ENCODE measurements at regions not wholly inside any gene's neighbourhood (a gene's known extent, or its start where the extent isn't known, plus 50 kb on each side); places are given as distances from the start of the nearest gene placed in this dataset.

DNA sequence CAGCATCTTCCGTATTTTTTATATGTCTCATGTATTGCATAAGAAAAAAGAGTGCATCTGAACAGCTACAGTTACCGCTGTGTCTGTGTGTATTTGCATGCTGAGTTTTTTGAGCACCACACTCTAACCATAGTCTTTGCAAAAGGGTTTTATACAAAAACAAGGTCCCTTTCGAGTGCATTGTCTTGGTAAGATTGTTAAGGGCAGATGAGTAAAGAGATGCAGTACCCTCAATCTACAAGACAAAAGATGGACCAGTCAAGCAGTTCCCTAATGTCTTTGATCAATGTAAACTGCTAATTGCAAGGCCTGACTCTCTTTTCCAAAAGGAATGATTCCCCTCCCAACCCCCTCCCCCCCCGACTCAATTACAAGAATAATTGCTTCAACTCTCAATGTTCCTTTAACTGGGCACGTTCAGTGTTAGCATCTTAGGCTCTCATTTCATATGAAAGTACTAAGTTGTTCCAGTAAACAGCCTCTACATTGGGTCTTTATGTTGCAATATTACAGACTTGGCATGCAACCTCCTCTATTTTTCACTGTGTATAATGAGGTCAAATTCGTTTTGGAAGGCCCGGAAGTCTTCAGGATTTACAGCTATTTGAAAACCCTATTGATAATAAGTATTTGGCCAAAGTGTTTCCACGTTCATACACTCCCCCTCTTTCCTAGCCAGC lies 471.4 kb upstream of the RBFOX1 start:
- TF ChIP-seq LEF1 (IDR thresholded peaks at IDR 0.05; ENCODE audit: borderline replicate concordance): no peak
- no peak for TF ChIP-seq SUZ12 (IDR thresholded peaks at IDR 0.05)
- no peak for TF ChIP-seq L3MBTL2 (conservative IDR thresholded peaks at IDR 0.05)
- TF ChIP-seq FOXM1 (IDR thresholded peaks at IDR 0.05; ENCODE audit: borderline replicate concordance): no peak
- no peak for TF ChIP-seq SP1 (IDR thresholded peaks at IDR 0.05)
- TF ChIP-seq NFRKB (IDR thresholded peaks at IDR 0.05): no peak
- no peak for TF ChIP-seq ARNT (IDR thresholded peaks at IDR 0.05)
- TF ChIP-seq TARDBP (IDR thresholded peaks at IDR 0.05): no peak
- POLR2A ChIA-PET: no interaction called here
- no peak for DNase-seq (ENCODE audit: extremely low spot score)
- CTCF ChIA-PET: no interaction called here

DNA sequence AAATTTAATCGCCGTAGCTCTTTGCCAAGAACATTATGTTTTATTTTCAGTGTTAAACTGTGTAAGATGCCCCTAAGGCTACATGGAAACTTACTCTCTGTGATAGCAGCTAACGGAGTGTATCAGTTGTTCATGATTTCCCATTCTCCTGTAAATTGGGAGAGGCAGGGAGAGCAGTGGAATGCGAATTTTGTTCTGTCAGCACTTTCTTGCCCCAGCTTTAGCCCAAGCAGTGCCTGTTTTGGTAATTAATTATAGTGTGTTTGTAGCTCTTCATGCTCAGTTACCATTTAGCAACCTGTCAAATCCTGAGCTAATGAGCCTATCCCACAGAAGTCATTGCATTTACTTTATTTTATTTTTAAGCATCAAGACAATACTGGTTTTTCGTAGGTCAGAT lies 475.1 kb upstream of the RBFOX1 start:
- ChIA-PET CTCF (no interaction called here), POLR2A (no interaction called here)
- no peak for DNase-seq (ENCODE audit: extremely low spot score)
- TF ChIP-seq CTBP1 (IDR thresholded peaks at IDR 0.05; ENCODE audit: borderline replicate concordance) (no peak), NFRKB (IDR thresholded peaks at IDR 0.05) (no peak), HDGF (IDR thresholded peaks at IDR 0.05; ENCODE audit: borderline replicate concordance) (no peak), L3MBTL2 (conservative IDR thresholded peaks at IDR 0.05) (no peak), LEF1 (IDR thresholded peaks at IDR 0.05; ENCODE audit: borderline replicate concordance) (no peak), BHLHE40 (IDR thresholded peaks at IDR 0.05; ENCODE audit: borderline replicate concordance) (no peak), ELF4 (IDR thresholded peaks at IDR 0.05) (no peak), TARDBP (IDR thresholded peaks at IDR 0.05) (no peak), FOXM1 (IDR thresholded peaks at IDR 0.05; ENCODE audit: borderline replicate concordance) (no peak), ARNT (IDR thresholded peaks at IDR 0.05) (no peak), SP1 (IDR thresholded peaks at IDR 0.05) (no peak), FOXK2 (IDR thresholded peaks at IDR 0.05) (no peak), ZNF384 (IDR thresholded peaks at IDR 0.05) (no peak), FOXA1 (IDR thresholded peaks at IDR 0.05) (no peak), SUZ12 (IDR thresholded peaks at IDR 0.05) (no peak)
- TF ChIP-seq, protein P1, sequence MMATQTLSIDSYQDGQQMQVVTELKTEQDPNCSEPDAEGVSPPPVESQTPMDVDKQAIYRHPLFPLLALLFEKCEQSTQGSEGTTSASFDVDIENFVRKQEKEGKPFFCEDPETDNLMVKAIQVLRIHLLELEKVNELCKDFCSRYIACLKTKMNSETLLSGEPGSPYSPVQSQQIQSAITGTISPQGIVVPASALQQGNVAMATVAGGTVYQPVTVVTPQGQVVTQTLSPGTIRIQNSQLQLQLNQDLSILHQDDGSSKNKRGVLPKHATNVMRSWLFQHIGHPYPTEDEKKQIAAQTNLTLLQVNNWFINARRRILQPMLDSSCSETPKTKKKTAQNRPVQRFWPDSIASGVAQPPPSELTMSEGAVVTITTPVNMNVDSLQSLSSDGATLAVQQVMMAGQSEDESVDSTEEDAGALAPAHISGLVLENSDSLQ (IDR thresholded peaks at IDR 0.05): no peak

DNA sequence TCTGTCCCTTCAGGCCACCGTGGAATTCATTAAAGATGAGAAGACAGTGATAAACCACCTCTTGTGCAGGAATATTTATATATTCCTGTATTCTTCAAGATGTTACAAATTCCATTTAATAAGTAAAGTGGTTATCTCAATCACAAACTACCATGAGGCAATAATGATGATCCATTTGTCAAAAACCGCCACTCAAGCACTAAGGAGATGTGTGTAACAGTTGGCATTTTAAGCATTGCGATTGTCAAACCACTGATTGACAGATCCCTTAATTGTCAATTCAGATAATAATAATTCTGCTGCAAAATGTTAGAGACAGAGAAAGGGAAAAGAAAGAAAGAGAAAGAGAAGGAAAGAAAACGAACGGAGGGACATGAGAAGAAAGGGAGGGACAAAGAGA lies 476.1 kb upstream of the RBFOX1 start:
- ChIA-PET POLR2A (no interaction called here), CTCF (no interaction called here)
- DNase-seq (ENCODE audit: extremely low spot score): no peak
- TF ChIP-seq HDGF (IDR thresholded peaks at IDR 0.05; ENCODE audit: borderline replicate concordance): no peak
- TF ChIP-seq FOXA1 (IDR thresholded peaks at IDR 0.05): no peak
- no peak for TF ChIP-seq SP1 (IDR thresholded peaks at IDR 0.05)
- TF ChIP-seq ELF4 (IDR thresholded peaks at IDR 0.05): no peak
- TF ChIP-seq NFRKB (IDR thresholded peaks at IDR 0.05): no peak
- TF ChIP-seq BHLHE40 (IDR thresholded peaks at IDR 0.05; ENCODE audit: borderline replicate concordance): no peak
- no peak for TF ChIP-seq L3MBTL2 (conservative IDR thresholded peaks at IDR 0.05)
- no peak for TF ChIP-seq FOXK2 (IDR thresholded peaks at IDR 0.05)
- TF ChIP-seq, protein P1 (IDR thresholded peaks at IDR 0.05): no peak
- no peak for TF ChIP-seq TARDBP (IDR thresholded peaks at IDR 0.05)
- TF ChIP-seq ZNF384 (IDR thresholded peaks at IDR 0.05): no peak
- no peak for TF ChIP-seq ARNT (IDR thresholded peaks at IDR 0.05)
- no peak for TF ChIP-seq SUZ12 (IDR thresholded peaks at IDR 0.05)

DNA sequence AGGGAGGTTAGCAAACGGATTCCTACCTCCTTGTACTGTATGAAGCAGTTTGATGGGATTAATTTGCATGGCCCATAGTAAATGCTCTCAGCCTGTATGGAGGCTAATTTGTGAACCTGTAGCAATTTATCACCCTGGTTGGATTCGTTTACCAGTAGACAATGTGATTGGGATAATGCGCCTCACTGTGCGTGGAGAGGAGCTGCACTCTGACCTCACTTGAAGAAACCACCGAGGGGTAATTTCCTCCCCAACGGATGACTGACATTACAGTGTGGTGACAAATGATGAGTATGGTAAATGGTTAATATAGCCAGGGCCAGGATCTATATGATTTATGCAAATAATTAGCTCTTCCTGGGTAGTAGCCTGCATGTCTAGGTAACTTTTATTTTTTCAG lies 479.1 kb upstream of the RBFOX1 start:
- CTCF ChIA-PET: no interaction called here
- DNase-seq (ENCODE audit: extremely low spot score): no peak
- TF ChIP-seq BHLHE40 (IDR thresholded peaks at IDR 0.05; ENCODE audit: borderline replicate concordance) (no peak), L3MBTL2 (conservative IDR thresholded peaks at IDR 0.05) (no peak), LEF1 (IDR thresholded peaks at IDR 0.05; ENCODE audit: borderline replicate concordance) (no peak), ARNT (IDR thresholded peaks at IDR 0.05) (no peak)
- TF ChIP-seq, protein P1 (IDR thresholded peaks at IDR 0.05): no peak
- POLR2A ChIA-PET: no interaction called here

DNA sequence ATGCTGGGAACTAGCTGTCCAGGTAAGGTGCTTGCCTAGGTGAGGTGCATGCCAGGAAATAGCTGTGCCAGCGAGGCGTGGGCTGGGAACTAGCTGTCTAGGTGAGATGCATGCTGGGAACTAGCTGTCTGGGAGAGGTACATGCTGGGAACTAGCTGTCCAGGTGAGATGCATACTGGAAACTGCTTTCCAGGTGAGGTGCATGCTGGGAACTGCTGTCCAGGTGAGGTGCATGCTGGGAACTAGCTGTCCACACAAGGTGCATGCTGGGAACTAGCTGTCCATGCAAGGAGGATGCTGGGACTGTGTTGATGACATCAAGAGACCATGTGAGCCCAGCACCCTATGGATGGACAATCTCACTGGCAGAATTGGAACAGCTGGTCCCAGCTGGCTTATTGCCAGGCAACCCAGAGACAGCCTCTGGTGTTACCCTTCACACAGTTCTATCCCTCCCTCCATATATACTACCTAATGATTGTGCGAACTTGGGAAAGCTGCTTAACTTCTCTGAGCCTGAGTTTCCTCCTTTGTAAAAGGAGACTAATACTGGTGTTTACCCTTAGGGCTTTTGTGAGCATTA lies 479.9 kb upstream of the RBFOX1 start:
- TF ChIP-seq SP1 (IDR thresholded peaks at IDR 0.05) (no peak), L3MBTL2 (conservative IDR thresholded peaks at IDR 0.05) (no peak), TARDBP (IDR thresholded peaks at IDR 0.05) (no peak), FOXK2 (IDR thresholded peaks at IDR 0.05) (no peak), NFRKB (IDR thresholded peaks at IDR 0.05) (no peak), FOXA1 (IDR thresholded peaks at IDR 0.05) (no peak), HDGF (IDR thresholded peaks at IDR 0.05; ENCODE audit: borderline replicate concordance) (no peak), BHLHE40 (IDR thresholded peaks at IDR 0.05; ENCODE audit: borderline replicate concordance) (no peak), SUZ12 (IDR thresholded peaks at IDR 0.05) (no peak), LEF1 (IDR thresholded peaks at IDR 0.05; ENCODE audit: borderline replicate concordance) (no peak)
- TF ChIP-seq, protein P1 (IDR thresholded peaks at IDR 0.05): no peak
- ChIA-PET POLR2A (no interaction called here), CTCF (no interaction called here)
- no peak for DNase-seq (ENCODE audit: extremely low spot score)

DNA sequence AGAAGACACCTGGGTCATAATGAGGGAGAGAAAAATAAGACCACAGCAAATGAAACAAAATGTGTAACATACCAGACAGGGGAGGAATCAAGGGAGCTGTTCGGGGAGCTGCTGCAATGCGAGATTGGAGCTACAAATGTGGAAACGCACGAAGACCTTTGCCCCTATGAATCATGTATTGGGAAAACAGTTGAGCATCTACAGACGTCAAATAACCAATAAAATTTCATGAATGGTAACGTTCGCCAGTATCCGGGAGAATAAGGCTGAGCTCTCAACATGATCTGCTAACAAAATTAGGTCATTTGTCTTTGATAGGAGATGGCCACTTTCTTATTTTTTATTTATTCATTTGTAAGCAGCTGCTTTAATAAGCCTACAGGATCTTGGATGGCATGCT lies 486.2 kb upstream of the RBFOX1 start:
- POLR2A ChIA-PET: no interaction called here
- no peak for DNase-seq (ENCODE audit: extremely low spot score)
- TF ChIP-seq ELF4 (IDR thresholded peaks at IDR 0.05) (no peak), ZNF384 (IDR thresholded peaks at IDR 0.05) (no peak), L3MBTL2 (conservative IDR thresholded peaks at IDR 0.05) (no peak), FOXA1 (IDR thresholded peaks at IDR 0.05) (no peak), CTBP1 (IDR thresholded peaks at IDR 0.05; ENCODE audit: borderline replicate concordance) (no peak), FOXM1 (IDR thresholded peaks at IDR 0.05; ENCODE audit: borderline replicate concordance) (no peak), TARDBP (IDR thresholded peaks at IDR 0.05) (no peak), LEF1 (IDR thresholded peaks at IDR 0.05; ENCODE audit: borderline replicate concordance) (no peak), SUZ12 (IDR thresholded peaks at IDR 0.05) (no peak), ARNT (IDR thresholded peaks at IDR 0.05) (no peak)
- TF ChIP-seq, protein P1 (IDR thresholded peaks at IDR 0.05): no peak

More for the DNA sequence above, 486.2 kb upstream of the RBFOX1 start:
- CTCF ChIA-PET: no interaction called here
